ENCODE measurements at regions not wholly inside any gene's neighbourhood (a gene's known extent, or its start where the extent isn't known, plus 50 kb on each side); places are given as distances from the start of the nearest gene placed in this dataset.

GRCh38 chr3:153028381-153028780 is 133.6 kb upstream of the RAP2B start:
- no peak for DNase-seq (ENCODE audit: low read depth)

- DNase-seq (ENCODE audit: low read depth) = no peak
These were observed 132.7 kb upstream of the RAP2B start for GRCh38 chr3:153029350-153029749.

- DNase-seq (ENCODE audit: low read depth) = no peak
These were observed 129.1 kb upstream of the RAP2B start for GRCh38 chr3:153032891-153033290.

- no peak for DNase-seq (ENCODE audit: low read depth)
These were observed 125.2 kb upstream of the RAP2B start for GRCh38 chr3:153036846-153037245.

- DNase-seq (ENCODE audit: low read depth) = no peak
These were observed 123.7 kb upstream of the RAP2B start for GRCh38 chr3:153038367-153038766.

GRCh38 chr3:153038779-153039178 is 123.2 kb upstream of the RAP2B start:
- peak; percentile 74 for DNase-seq (ENCODE audit: low read depth)

- DNase-seq (ENCODE audit: low read depth) = no peak
These were observed 120.8 kb upstream of the RAP2B start for GRCh38 chr3:153041181-153041580.

GRCh38 chr3:153042088-153042487 is 119.9 kb upstream of the RAP2B start:
- no peak for DNase-seq (ENCODE audit: low read depth)

GRCh38 chr3:153043729-153044328 is 118.2 kb upstream of the RAP2B start:
- DNase-seq (ENCODE audit: low read depth) = peak; percentile 46

- DNase-seq (ENCODE audit: low read depth) = no peak
These were observed 116.9 kb upstream of the RAP2B start for GRCh38 chr3:153045150-153045549.

- no peak for DNase-seq (ENCODE audit: low read depth)
These were observed 111.0 kb upstream of the RAP2B start for GRCh38 chr3:153050978-153051377.

- peak; percentile 90 for DNase-seq (ENCODE audit: low read depth)
These were observed 110.5 kb upstream of the RAP2B start for GRCh38 chr3:153051427-153052095.

- DNase-seq (ENCODE audit: low read depth) = peak; percentile 95
These were observed 109.9 kb upstream of the RAP2B start for GRCh38 chr3:153052096-153052460.

- no peak for DNase-seq (ENCODE audit: low read depth)
These were observed 106.8 kb upstream of the RAP2B start for GRCh38 chr3:153055217-153055616.

- DNase-seq (ENCODE audit: low read depth) = no peak
These were observed 106.2 kb upstream of the RAP2B start for GRCh38 chr3:153055779-153056178.

- DNase-seq (ENCODE audit: low read depth) = peak; percentile 79
These were observed 103.9 kb upstream of the RAP2B start for GRCh38 chr3:153058031-153058688.

- no peak for DNase-seq (ENCODE audit: low read depth)
These were observed 101.7 kb upstream of the RAP2B start for GRCh38 chr3:153060346-153060745.

- DNase-seq (ENCODE audit: low read depth) = no peak
These were observed 100.0 kb upstream of the RAP2B start for GRCh38 chr3:153061938-153062528.

- no peak for DNase-seq (ENCODE audit: low read depth)
These were observed 98.7 kb upstream of the RAP2B start for GRCh38 chr3:153063337-153063736.

GRCh38 chr3:153066983-153067382 is 95.0 kb upstream of the RAP2B start:
- no peak for DNase-seq (ENCODE audit: low read depth)

- peak; percentile 42 for DNase-seq (ENCODE audit: low read depth)
These were observed 92.2 kb upstream of the RAP2B start for GRCh38 chr3:153069598-153070510.

- DNase-seq (ENCODE audit: low read depth) = no peak
These were observed 91.5 kb upstream of the RAP2B start for GRCh38 chr3:153070511-153070868.

Measured in renal cortical epithelial cell (primary cell).